H9 (cell line): ENCODE measurements at regions not wholly inside any gene's neighbourhood (a gene's known extent, or its start where the extent isn't known, plus 50 kb on each side); places are given as distances from the start of the nearest gene placed in this dataset.

Experiments used
- DNase-seq: peaks from one replicate; pipeline ENCODE4 v3.0.0-alpha.2; 2017
- H2AFZ ChIP-seq: one replicate; pipeline ENCODE4 v1.6.1; 2013; ENCODE audit warnings: mild to moderate bottlenecking, low read length, control low read depth, moderate library complexity
- H2AK5ac ChIP-seq: 2 replicates; pipeline ENCODE4 v1.6.1; 2013; ENCODE audit warnings: low read length, control low read depth, mixed read lengths; ENCODE audit not compliant: insufficient read length
- H2BK120ac ChIP-seq: one replicate; pipeline ENCODE4 v1.6.1; 2013; ENCODE audit warnings: low read depth, mild to moderate bottlenecking, low read length, control low read depth, inconsistent platforms; ENCODE audit not compliant: poor library complexity, severe bottlenecking
- H2BK12ac ChIP-seq: 2 replicates; pipeline ENCODE4 v1.6.1; 2013; ENCODE audit warnings: low read length, control low read depth, mixed read lengths, low read depth; ENCODE audit not compliant: insufficient read length
- H2BK15ac ChIP-seq: 2 replicates; pipeline ENCODE4 v1.6.1; 2013; ENCODE audit warnings: low read depth, low read length, control low read depth
- H2BK20ac ChIP-seq: one replicate; pipeline ENCODE4 v1.6.1; 2013; ENCODE audit warnings: low read depth, mild to moderate bottlenecking, low read length, control low read depth, inconsistent platforms; ENCODE audit not compliant: poor library complexity, severe bottlenecking
- H2BK5ac ChIP-seq: 2 replicates; pipeline ENCODE4 v1.6.1; 2013; ENCODE audit warnings: low read length, control low read depth, mixed read lengths; ENCODE audit not compliant: insufficient read length
- H3K14ac ChIP-seq: 2 replicates; pipeline ENCODE4 v1.6.1; 2013; ENCODE audit warnings: low read length, control low read depth; ENCODE audit not compliant: insufficient read depth
- H3K18ac ChIP-seq: 2 replicates; pipeline ENCODE4 v1.6.1; 2013; ENCODE audit warnings: low read depth, mild to moderate bottlenecking, mixed read lengths, low read length, control low read depth; ENCODE audit not compliant: insufficient read length
- H3K23ac ChIP-seq: 2 replicates; pipeline ENCODE4 v1.6.1; 2013; ENCODE audit warnings: low read length, control low read depth, mixed read lengths, low read depth; ENCODE audit not compliant: insufficient read length
- H3K23me2 ChIP-seq: 2 replicates; pipeline ENCODE4 v1.6.1; 2013; ENCODE audit warnings: low read depth, mild to moderate bottlenecking, mixed read lengths, low read length, control low read depth; ENCODE audit not compliant: insufficient read length, poor library complexity, severe bottlenecking
- H3K27ac ChIP-seq: 2 replicates; pipeline ENCODE4 v1.5.1; 2013; ENCODE audit warnings: low read length, control low read depth, mixed read lengths, low read depth; ENCODE audit not compliant: insufficient read length
- H3K27me3 ChIP-seq: 2 replicates; pipeline ENCODE4 v1.6.1; 2013; ENCODE audit warnings: low read length, control low read depth, inconsistent platforms; ENCODE audit not compliant: insufficient read depth
- H3K4ac ChIP-seq: 2 replicates; pipeline ENCODE4 v1.6.1; 2013; ENCODE audit warnings: low read depth, mild to moderate bottlenecking, control low read depth, inconsistent platforms, low read length, moderate library complexity
- H3K4me1 ChIP-seq: 2 replicates; pipeline ENCODE4 v1.6.1; 2013; ENCODE audit warnings: low read length, control low read depth, inconsistent platforms; ENCODE audit not compliant: insufficient read depth
- H3K4me2 ChIP-seq: 2 replicates; pipeline ENCODE4 v1.6.1; 2013; ENCODE audit warnings: low read length, control low read depth, mixed read lengths; ENCODE audit not compliant: insufficient read length, insufficient read depth
- H3K56ac ChIP-seq: 2 replicates; pipeline ENCODE4 v1.6.1; 2013; ENCODE audit warnings: low read depth, mild to moderate bottlenecking, mixed read lengths, low read length, control low read depth; ENCODE audit not compliant: insufficient read length
- H3K79me1 ChIP-seq: 2 replicates; pipeline ENCODE4 v1.6.1; 2013; ENCODE audit warnings: low read depth, mild to moderate bottlenecking, moderate library complexity, low read length, control low read depth, inconsistent platforms; ENCODE audit not compliant: insufficient read depth, poor library complexity, severe bottlenecking
- H3K79me2 ChIP-seq: 2 replicates; pipeline ENCODE4 v1.6.1; 2013; ENCODE audit warnings: low read length, control low read depth, inconsistent platforms; ENCODE audit not compliant: insufficient read depth
- H3K9ac ChIP-seq: 2 replicates; pipeline ENCODE4 v1.6.1; 2013; ENCODE audit warnings: low read length, control low read depth, mixed read lengths; ENCODE audit not compliant: insufficient read length; ENCODE audit errors: extremely low read depth
- H3K9me3 ChIP-seq: one replicate; pipeline ENCODE4 v1.6.1; 2013; ENCODE audit warnings: low read depth, low read length, inconsistent platforms; ENCODE audit not compliant: control insufficient read depth
- H3T11ph ChIP-seq: one replicate; pipeline ENCODE4 v1.6.1; 2013; ENCODE audit warnings: mild to moderate bottlenecking, low read length, control low read depth, inconsistent platforms
- H4K20me1 ChIP-seq: one replicate; pipeline ENCODE4 v1.6.1; 2013; ENCODE audit not compliant: control insufficient read depth, insufficient read length, insufficient read depth
- H4K5ac ChIP-seq: 2 replicates; pipeline ENCODE4 v1.6.1; 2013; ENCODE audit warnings: low read depth, mild to moderate bottlenecking, mixed read lengths, low read length, control low read depth; ENCODE audit not compliant: insufficient read length
- H4K8ac ChIP-seq: replicated peaks from 2 replicates; pipeline ENCODE4 v1.6.1; 2013; ENCODE audit warnings: low read length, control low read depth, mixed read lengths, low read depth; ENCODE audit not compliant: insufficient read length
- H4K91ac ChIP-seq: 2 replicates; pipeline ENCODE4 v1.6.1; 2013; ENCODE audit warnings: low read depth, mild to moderate bottlenecking, moderate library complexity, mixed read lengths, low read length, control low read depth; ENCODE audit not compliant: insufficient read length
- H3K27ac Mint-ChIP-seq, 3 experiments: 2 replicates in 2 of 3; 3 replicates in 1 of 3; pipeline ENCODE4 v1.8.0; 2020 to 2021; ENCODE audit warnings: mixed read lengths in 3 of 3, mild to moderate bottlenecking in 1 of 3, moderate library complexity in 1 of 3
- H3K27me3 Mint-ChIP-seq: 2 replicates; pipeline ENCODE4 v1.8.0; 2021; ENCODE audit warnings: low read depth, mild to moderate bottlenecking, moderate library complexity, mixed read lengths
- H3K36me3 Mint-ChIP-seq, 3 experiments: 2 replicates in 2 of 3; 3 replicates in 1 of 3; pipeline ENCODE4 v1.8.0; 2020 to 2021; ENCODE audit warnings: low read depth in 3 of 3, mixed read lengths in 3 of 3; ENCODE audit not compliant: insufficient read depth in 1 of 3
- H3K4me1 Mint-ChIP-seq, 2 experiments: 2 replicates each; pipeline ENCODE4 v1.8.0; 2020; ENCODE audit warnings: mixed read lengths in 2 of 2
- H3K4me3 Mint-ChIP-seq, 2 experiments: 2 replicates in 1 of 2; 3 replicates in 1 of 2; pipeline ENCODE4 v1.8.0; 2020 to 2021; ENCODE audit warnings: mild to moderate bottlenecking in 2 of 2, mixed read lengths in 2 of 2, moderate library complexity in 1 of 2
- H3K9me3 Mint-ChIP-seq, 2 experiments: 2 replicates in 1 of 2; 3 replicates in 1 of 2; pipeline ENCODE4 v1.8.0; 2020; ENCODE audit warnings: mild to moderate bottlenecking in 2 of 2, mixed read lengths in 2 of 2, moderate library complexity in 1 of 2
- WGBS: extraction: QIAGEN DNeasy Blood & Tissue Kit; methylation state at CpG from one replicate; pipeline ENCODE4 v1.1.7; 2013; ENCODE audit warnings: missing lambda C conversion rate, low lambda C conversion rate, mixed read lengths; ENCODE audit not compliant: insufficient read length; ENCODE audit errors: extremely low coverage; 5-methylcytosine and 5-hydroxymethylcytosine counted together
- TF ChIP-seq, protein P1 (sequence below): fragments of 200-600 bp; sonication (generic); conservative IDR thresholded peaks from 3 replicates; pipeline ENCODE4 v1.8.0; 2021; ENCODE audit warnings: antibody characterized with exemption, mild to moderate bottlenecking

DNA sequence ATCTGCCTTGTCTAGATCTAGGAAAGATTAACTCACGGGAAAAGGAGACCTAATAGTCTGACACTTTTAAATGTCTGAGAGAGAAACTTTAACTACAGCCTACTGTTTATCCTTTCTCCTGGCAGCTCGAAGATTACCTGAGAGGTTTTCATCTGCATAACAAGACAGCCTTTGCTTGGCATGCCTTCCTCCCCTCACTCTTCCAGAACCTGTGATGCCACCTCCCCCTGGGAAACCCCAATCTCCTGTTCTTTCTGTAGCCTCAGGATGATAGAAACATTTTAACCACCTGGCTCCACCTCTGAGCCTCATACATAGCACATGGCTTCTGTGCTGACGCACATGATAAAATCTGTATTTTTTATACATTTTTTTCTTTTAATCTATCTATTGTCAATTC is 420.8 kb downstream of the CNTN6 start:
- no peak overlapping the region for H4K91ac ChIP-seq
- no peak overlapping the region for H2BK20ac ChIP-seq
- no peaks in the 10 kb centered on the region for H3K79me1 ChIP-seq
- no peak overlapping the region for H3T11ph ChIP-seq
- no peak overlapping the region for H4K5ac ChIP-seq
- H2BK5ac ChIP-seq, result no peak overlapping the region
- no peak overlapping the region for H2AK5ac ChIP-seq
- no peaks in the 10 kb centered on the region for H3K79me2 ChIP-seq
- Mint-ChIP-seq H3K4me1 (peaks cover 25 to 27% of the 10 kb centered on the region in 2 experiments), H3K36me3 (no peaks in the 10 kb centered on the region), H3K27me3 (no peaks in the 10 kb centered on the region), H3K4me3 (no peak overlapping the region), H3K27ac (peak overlapping the region; percentile 24 to 97 (median 65); a peak in 5 of 7 replicates), H3K9me3 (no peaks in the 10 kb centered on the region)
- no peak overlapping the region for H3K14ac ChIP-seq
- TF ChIP-seq, protein P1, sequence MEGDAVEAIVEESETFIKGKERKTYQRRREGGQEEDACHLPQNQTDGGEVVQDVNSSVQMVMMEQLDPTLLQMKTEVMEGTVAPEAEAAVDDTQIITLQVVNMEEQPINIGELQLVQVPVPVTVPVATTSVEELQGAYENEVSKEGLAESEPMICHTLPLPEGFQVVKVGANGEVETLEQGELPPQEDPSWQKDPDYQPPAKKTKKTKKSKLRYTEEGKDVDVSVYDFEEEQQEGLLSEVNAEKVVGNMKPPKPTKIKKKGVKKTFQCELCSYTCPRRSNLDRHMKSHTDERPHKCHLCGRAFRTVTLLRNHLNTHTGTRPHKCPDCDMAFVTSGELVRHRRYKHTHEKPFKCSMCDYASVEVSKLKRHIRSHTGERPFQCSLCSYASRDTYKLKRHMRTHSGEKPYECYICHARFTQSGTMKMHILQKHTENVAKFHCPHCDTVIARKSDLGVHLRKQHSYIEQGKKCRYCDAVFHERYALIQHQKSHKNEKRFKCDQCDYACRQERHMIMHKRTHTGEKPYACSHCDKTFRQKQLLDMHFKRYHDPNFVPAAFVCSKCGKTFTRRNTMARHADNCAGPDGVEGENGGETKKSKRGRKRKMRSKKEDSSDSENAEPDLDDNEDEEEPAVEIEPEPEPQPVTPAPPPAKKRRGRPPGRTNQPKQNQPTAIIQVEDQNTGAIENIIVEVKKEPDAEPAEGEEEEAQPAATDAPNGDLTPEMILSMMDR, result no peak
- no peak overlapping the region for H3K23ac ChIP-seq
- no peak overlapping the region for H3K56ac ChIP-seq
- no peaks in the 10 kb centered on the region for H3K9me3 ChIP-seq
- H3K4me1 ChIP-seq, result no peaks in the 10 kb centered on the region; the same call in 1 of the 2 replicates
- H3K27me3 ChIP-seq, result no peaks in the 10 kb centered on the region
- no peaks in the 10 kb centered on the region for H3K23me2 ChIP-seq
- no peak overlapping the region for H2AFZ ChIP-seq
- H2BK12ac ChIP-seq, result no peak overlapping the region
- H3K9ac ChIP-seq, result no peak overlapping the region
- no peak overlapping the region for H2BK15ac ChIP-seq
- H3K4me2 ChIP-seq, result no peak overlapping the region
- H3K4ac ChIP-seq, result no peak overlapping the region
- no CpG with 5 or more reads among the region's 3 CpGs for WGBS
- DNase-seq, result peak; percentile 54
- no peak overlapping the region for H3K18ac ChIP-seq
- H3K27ac ChIP-seq, result no peak overlapping the region
- H4K20me1 ChIP-seq, result no peaks in the 10 kb centered on the region
- no peak overlapping the region for H4K8ac ChIP-seq
- no peak overlapping the region for H2BK120ac ChIP-seq
